GM20000 (cell line): ENCODE measurements at regions not wholly inside any gene's neighbourhood (a gene's known extent, or its start where the extent isn't known, plus 50 kb on each side); places are given as distances from the start of the nearest gene placed in this dataset.

Experiments
- DNase-seq: peaks from one replicate; pipeline ENCODE4 v3.0.0; 2012; ENCODE audit warnings: low spot score
- CTCF ChIP-seq: IDR thresholded peaks from 2 replicates; pipeline ENCODE4 v1.5.1; 2012; ENCODE audit warnings: mild to moderate bottlenecking, control low read depth; ENCODE audit errors: extremely low read depth, missing control alignments

- no peak for TF ChIP-seq CTCF
- no peak for DNase-seq
Measured at GRCh38 chr5:2993771-2994170, 242.3 kb upstream of the IRX2 start.

- DNase-seq = no peak
- no peak for TF ChIP-seq CTCF
Measured at GRCh38 chr5:2993301-2993700, 241.8 kb upstream of the IRX2 start.

GRCh38 chr5:2992806-2993205 lies 241.3 kb upstream of the IRX2 start:
- TF ChIP-seq CTCF = no peak
- DNase-seq = no peak

- DNase-seq = no peak
Measured at GRCh38 chr5:2991884-2992283, 240.4 kb upstream of the IRX2 start.

GRCh38 chr5:2989517-2989916 lies 238.0 kb upstream of the IRX2 start:
- TF ChIP-seq CTCF = no peak
- DNase-seq = no peak

More at GRCh38 chr5:2991884-2992283, 240.4 kb upstream of the IRX2 start:
- no peak for TF ChIP-seq CTCF

- no peak for DNase-seq
- TF ChIP-seq CTCF = no peak
Measured at GRCh38 chr5:2986301-2986700, 234.8 kb upstream of the IRX2 start.

- no peak for DNase-seq
- no peak for TF ChIP-seq CTCF
Measured at GRCh38 chr5:2985718-2986117, 234.2 kb upstream of the IRX2 start.
